ENCODE measurements at regions not wholly inside any gene's neighbourhood (a gene's known extent, or its start where the extent isn't known, plus 50 kb on each side); places are given as distances from the start of the nearest gene placed in this dataset.
A peak's percentile ranks its signal among the peaks of the same experiment; 100 is the strongest.

GRCh38 chr3:190737446-190737845 lies 125.0 kb downstream of the GMNC start:
- Histone ChIP-seq H3K4me2 (ENCODE audit: low read length) (no peak overlapping the region), H3K9ac (ENCODE audit: low read length) (no peak overlapping the region), H3K79me2 (ENCODE audit: low read length) (no peaks in the 10 kb centered on the region), H3K4me1 (ENCODE audit: low read length) (no peaks in the 10 kb centered on the region), H2AFZ (ENCODE audit: low read depth, low read length) (no peak overlapping the region), H3K4me3 (ENCODE audit: low read length) (no peak overlapping the region), H3K9me3 (ENCODE audit: insufficient read depth, low read length) (no peaks in the 10 kb centered on the region), H3K36me3 (replicated peaks; ENCODE audit: low read depth, low read length) (no peaks in the 10 kb centered on the region), H4K20me1 (ENCODE audit: insufficient read depth, low read length) (no peaks in the 10 kb centered on the region), H3K27me3 (ENCODE audit: low read depth, low read length) (no peaks in the 10 kb centered on the region), H3K27ac (ENCODE audit: low read length) (no peak overlapping the region)
- TF ChIP-seq EZH2phosphoT487 (IDR thresholded peaks at IDR 0.05; ENCODE audit: low read depth), result no peak
- TF ChIP-seq, protein P1, sequence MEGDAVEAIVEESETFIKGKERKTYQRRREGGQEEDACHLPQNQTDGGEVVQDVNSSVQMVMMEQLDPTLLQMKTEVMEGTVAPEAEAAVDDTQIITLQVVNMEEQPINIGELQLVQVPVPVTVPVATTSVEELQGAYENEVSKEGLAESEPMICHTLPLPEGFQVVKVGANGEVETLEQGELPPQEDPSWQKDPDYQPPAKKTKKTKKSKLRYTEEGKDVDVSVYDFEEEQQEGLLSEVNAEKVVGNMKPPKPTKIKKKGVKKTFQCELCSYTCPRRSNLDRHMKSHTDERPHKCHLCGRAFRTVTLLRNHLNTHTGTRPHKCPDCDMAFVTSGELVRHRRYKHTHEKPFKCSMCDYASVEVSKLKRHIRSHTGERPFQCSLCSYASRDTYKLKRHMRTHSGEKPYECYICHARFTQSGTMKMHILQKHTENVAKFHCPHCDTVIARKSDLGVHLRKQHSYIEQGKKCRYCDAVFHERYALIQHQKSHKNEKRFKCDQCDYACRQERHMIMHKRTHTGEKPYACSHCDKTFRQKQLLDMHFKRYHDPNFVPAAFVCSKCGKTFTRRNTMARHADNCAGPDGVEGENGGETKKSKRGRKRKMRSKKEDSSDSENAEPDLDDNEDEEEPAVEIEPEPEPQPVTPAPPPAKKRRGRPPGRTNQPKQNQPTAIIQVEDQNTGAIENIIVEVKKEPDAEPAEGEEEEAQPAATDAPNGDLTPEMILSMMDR (IDR thresholded peaks at IDR 0.05; ENCODE audit: low read depth, low read length), result no peak

- Histone ChIP-seq H3K27me3 (ENCODE audit: low read depth, low read length) (no peaks in the 10 kb centered on the region), H3K4me2 (ENCODE audit: low read length) (no peak overlapping the region), H3K9me3 (ENCODE audit: insufficient read depth, low read length) (no peaks in the 10 kb centered on the region), H3K4me3 (ENCODE audit: low read length) (no peak overlapping the region), H3K36me3 (replicated peaks; ENCODE audit: low read depth, low read length) (no peaks in the 10 kb centered on the region), H2AFZ (ENCODE audit: low read depth, low read length) (no peak overlapping the region), H3K27ac (ENCODE audit: low read length) (no peak overlapping the region), H3K4me1 (ENCODE audit: low read length) (no peaks in the 10 kb centered on the region), H4K20me1 (ENCODE audit: insufficient read depth, low read length) (no peaks in the 10 kb centered on the region), H3K79me2 (ENCODE audit: low read length) (no peaks in the 10 kb centered on the region), H3K9ac (ENCODE audit: low read length) (no peak overlapping the region)
- no peak for TF ChIP-seq EZH2phosphoT487 (IDR thresholded peaks at IDR 0.05; ENCODE audit: low read depth)
- TF ChIP-seq, protein P1 (IDR thresholded peaks at IDR 0.05; ENCODE audit: low read depth, low read length), result no peak
Measured at GRCh38 chr3:190734490-190734889, 128.0 kb downstream of the GMNC start.

- Histone ChIP-seq H3K79me2 (ENCODE audit: low read length) (no peaks in the 10 kb centered on the region), H3K36me3 (replicated peaks; ENCODE audit: low read depth, low read length) (no peaks in the 10 kb centered on the region), H3K9ac (ENCODE audit: low read length) (no peak overlapping the region), H3K27me3 (ENCODE audit: low read depth, low read length) (no peaks in the 10 kb centered on the region), H3K9me3 (ENCODE audit: insufficient read depth, low read length) (no peaks in the 10 kb centered on the region), H2AFZ (ENCODE audit: low read depth, low read length) (no peak overlapping the region), H3K4me3 (ENCODE audit: low read length) (no peak overlapping the region), H3K27ac (ENCODE audit: low read length) (no peak overlapping the region), H3K4me2 (ENCODE audit: low read length) (no peak overlapping the region), H3K4me1 (ENCODE audit: low read length) (no peaks in the 10 kb centered on the region), H4K20me1 (ENCODE audit: insufficient read depth, low read length) (no peaks in the 10 kb centered on the region)
- TF ChIP-seq, protein P1 (IDR thresholded peaks at IDR 0.05; ENCODE audit: low read depth, low read length), result no peak
- no peak for TF ChIP-seq EZH2phosphoT487 (IDR thresholded peaks at IDR 0.05; ENCODE audit: low read depth)
Measured at GRCh38 chr3:190733591-190734146, 128.8 kb downstream of the GMNC start.

GRCh38 chr3:190731596-190731995 lies 130.9 kb downstream of the GMNC start:
- Histone ChIP-seq H4K20me1 (ENCODE audit: insufficient read depth, low read length) (no peaks in the 10 kb centered on the region), H3K79me2 (ENCODE audit: low read length) (no peaks in the 10 kb centered on the region), H3K36me3 (replicated peaks; ENCODE audit: low read depth, low read length) (no peaks in the 10 kb centered on the region), H3K9me3 (ENCODE audit: insufficient read depth, low read length) (no peaks in the 10 kb centered on the region), H3K27ac (ENCODE audit: low read length) (no peak overlapping the region), H3K27me3 (ENCODE audit: low read depth, low read length) (no peaks in the 10 kb centered on the region), H3K4me1 (ENCODE audit: low read length) (no peaks in the 10 kb centered on the region), H3K4me2 (ENCODE audit: low read length) (no peak overlapping the region), H2AFZ (ENCODE audit: low read depth, low read length) (0 out of 2 replicates have a peak overlapping the region, but pooled peaks have one; percentile 40), H3K4me3 (ENCODE audit: low read length) (no peak overlapping the region), H3K9ac (ENCODE audit: low read length) (no peak overlapping the region)
- no peak for TF ChIP-seq EZH2phosphoT487 (IDR thresholded peaks at IDR 0.05; ENCODE audit: low read depth)
- TF ChIP-seq, protein P1 (IDR thresholded peaks at IDR 0.05; ENCODE audit: low read depth, low read length), result no peak

All from OCI-LY3 (cell line).